Neural cell (in vitro differentiated cells): ENCODE measurements at regions not wholly inside any gene's neighbourhood (a gene's known extent, or its start where the extent isn't known, plus 50 kb on each side); places are given as distances from the start of the nearest gene placed in this dataset.

ENCODE experiments used
- H2AFZ ChIP-seq: fragments of 200-600, 300-800 bp; sonication (generic), shearing (Covaris generic); 2 replicates; pipeline ENCODE4 v1.6.0; 2014; ENCODE audit warnings: low read depth, mild to moderate bottlenecking, antibody characterized with exemption, low read length, moderate library complexity
- H3F3A ChIP-seq: fragments of 200-600 bp; shearing (Covaris generic); 2 replicates; pipeline ENCODE4 v1.6.1; 2016; ENCODE audit warnings: mild to moderate bottlenecking, moderate library complexity, mixed read lengths, antibody characterized with exemption, low read length; ENCODE audit not compliant: insufficient read depth, poor library complexity, severe bottlenecking
- H3K27ac ChIP-seq: fragments of 200-600, 300-800 bp; sonication (generic), shearing (Covaris generic); 2 replicates; pipeline ENCODE4 v1.5.1; 2014; ENCODE audit warnings: mild to moderate bottlenecking, low read length, moderate library complexity
- H3K27me3 ChIP-seq: fragments of 300-800, 200-600 bp; sonication (generic), shearing (Covaris generic); 2 replicates; pipeline ENCODE4 v1.6.0; 2014; ENCODE audit warnings: mild to moderate bottlenecking, low read depth, low read length, moderate library complexity; ENCODE audit not compliant: insufficient read depth
- H3K36me3 ChIP-seq: fragments of 300-800, 200-600 bp; sonication (generic), shearing (Covaris generic); 2 replicates; pipeline ENCODE4 v1.5.1; 2014; ENCODE audit warnings: mild to moderate bottlenecking, antibody characterized with exemption, low read length, moderate library complexity; ENCODE audit not compliant: insufficient read depth
- H3K4me2 ChIP-seq: fragments of 300-800, 200-600 bp; sonication (generic), shearing (Covaris generic); 2 replicates; pipeline ENCODE4 v1.6.0; 2014; ENCODE audit warnings: mild to moderate bottlenecking, low read length
- H3K4me3 ChIP-seq: fragments of 300-800, 200-600 bp; sonication (generic), shearing (Covaris generic); 2 replicates; pipeline ENCODE4 v1.5.1; 2014; ENCODE audit warnings: mild to moderate bottlenecking, low read length, moderate library complexity
- H3K79me2 ChIP-seq: fragments of 200-600 bp; shearing (Covaris generic); replicated peaks from 2 replicates; pipeline ENCODE4 v1.6.0; 2014; ENCODE audit warnings: mild to moderate bottlenecking, low read length, moderate library complexity; ENCODE audit not compliant: insufficient read depth
- H3K9ac ChIP-seq: fragments of 300-800, 200-600 bp; sonication (generic), shearing (Covaris generic); 2 replicates; pipeline ENCODE4 v1.6.1; 2016; ENCODE audit warnings: mild to moderate bottlenecking, low read length, mixed read lengths
- H3K9me2 ChIP-seq: fragments of 200-600 bp; shearing (Covaris generic); 2 replicates; pipeline ENCODE4 v1.6.1; 2016; ENCODE audit warnings: mild to moderate bottlenecking, low read length, mixed read lengths; ENCODE audit not compliant: insufficient read depth
- H3K9me3 ChIP-seq: fragments of 200-600, 300-800 bp; sonication (generic), shearing (Covaris generic); 2 replicates; pipeline ENCODE4 v1.6.1; 2016; ENCODE audit warnings: mild to moderate bottlenecking, mixed run types, low read length, moderate library complexity, mixed read lengths
- H4K20me1 ChIP-seq: fragments of 200-600 bp; shearing (Covaris generic); 2 replicates; pipeline ENCODE4 v1.6.1; 2016; ENCODE audit warnings: mild to moderate bottlenecking, mixed run types; ENCODE audit not compliant: insufficient read depth
- CTCF ChIP-seq: fragments of 450-650 bp; IDR thresholded peaks from 2 replicates; pipeline ENCODE4 v1.5.1; 2014; ENCODE audit warnings: antibody characterized with exemption, mild to moderate bottlenecking, moderate library complexity; ENCODE audit not compliant: poor library complexity, severe bottlenecking
- EP300 ChIP-seq: fragments of 450-650 bp; conservative IDR thresholded peaks from 2 replicates; pipeline ENCODE4 v1.6.1; 2014; ENCODE audit warnings: antibody characterized with exemption, mild to moderate bottlenecking, moderate library complexity; ENCODE audit not compliant: poor library complexity, severe bottlenecking
- EZH2 ChIP-seq: fragments of 200-600, 300-800 bp; shearing (Covaris generic), sonication (generic); IDR thresholded peaks from 2 replicates; pipeline ENCODE4 v1.6.1; 2014; ENCODE audit warnings: antibody characterized with exemption, low read length, borderline replicate concordance, mild to moderate bottlenecking; ENCODE audit not compliant: insufficient read depth, poor library complexity, severe bottlenecking
- MXI1 ChIP-seq: fragments of 450-650 bp; conservative IDR thresholded peaks from 2 replicates; pipeline ENCODE4 v1.6.1; 2014; ENCODE audit warnings: antibody characterized with exemption, mild to moderate bottlenecking; ENCODE audit not compliant: poor library complexity, severe bottlenecking
- POLR2AphosphoS5 ChIP-seq: IDR thresholded peaks from 2 replicates; pipeline ENCODE4 v1.6.1; 2012
- RAD21 ChIP-seq: fragments of 450-650 bp; conservative IDR thresholded peaks from 2 replicates; pipeline ENCODE4 v1.6.1; 2014; ENCODE audit warnings: antibody characterized with exemption, mild to moderate bottlenecking, moderate library complexity
- REST ChIP-seq: IDR thresholded peaks from 2 replicates; pipeline ENCODE4 v1.6.1; 2012; ENCODE audit warnings: borderline replicate concordance
- SMC3 ChIP-seq: fragments of 450-650 bp; conservative IDR thresholded peaks from 2 replicates; pipeline ENCODE4 v1.6.1; 2014; ENCODE audit warnings: antibody characterized with exemption, mild to moderate bottlenecking, moderate library complexity; ENCODE audit not compliant: poor library complexity
- TAF1 ChIP-seq: IDR thresholded peaks from 2 replicates; pipeline ENCODE4 v1.6.1; 2012; ENCODE audit warnings: low read depth

- no peaks in the 10 kb centered on the region for H4K20me1 ChIP-seq
- H3K36me3 ChIP-seq, result no peaks in the 10 kb centered on the region
- H3F3A ChIP-seq, result no peaks in the 10 kb centered on the region
- no peaks in the 10 kb centered on the region for H3K9me3 ChIP-seq
- TF ChIP-seq TAF1 (no peak), POLR2AphosphoS5 (no peak), RAD21 (no peak), SMC3 (no peak), EP300 (no peak), EZH2 (no peak), CTCF (no peak), REST (no peak), MXI1 (no peak)
- no peak overlapping the region for H3K27ac ChIP-seq
- H3K79me2 ChIP-seq, result no peaks in the 10 kb centered on the region
- no peak overlapping the region for H3K4me2 ChIP-seq
- H3K4me3 ChIP-seq, result no peak overlapping the region
- no peaks in the 10 kb centered on the region for H3K27me3 ChIP-seq
- H3K9me2 ChIP-seq, result no peaks in the 10 kb centered on the region
- H3K9ac ChIP-seq, result no peak overlapping the region
- no peak overlapping the region for H2AFZ ChIP-seq
Observed at GRCh38 chr9:14467675-14468374, 153.9 kb upstream of the NFIB start.

- TF ChIP-seq EP300, result no peak
- TF ChIP-seq TAF1, result no peak
- TF ChIP-seq POLR2AphosphoS5, result no peak
- no peak for TF ChIP-seq REST
- no peak for TF ChIP-seq SMC3
- TF ChIP-seq CTCF, result no peak
- no peak for TF ChIP-seq EZH2
- TF ChIP-seq RAD21, result no peak
- Histone ChIP-seq H3K36me3 (no peaks in the 10 kb centered on the region), H3K27me3 (no peaks in the 10 kb centered on the region), H3K79me2 (no peaks in the 10 kb centered on the region), H3K27ac (no peak overlapping the region), H3F3A (no peaks in the 10 kb centered on the region), H3K9me3 (no peaks in the 10 kb centered on the region), H3K9me2 (no peaks in the 10 kb centered on the region), H2AFZ (no peak overlapping the region), H3K4me3 (no peak overlapping the region), H3K9ac (no peak overlapping the region), H3K4me2 (no peak overlapping the region), H4K20me1 (no peaks in the 10 kb centered on the region)
Observed at GRCh38 chr9:14466828-14467227, 152.9 kb upstream of the NFIB start.
